HG03025 (cell line): ENCODE measurements at regions not wholly inside any gene's neighbourhood (a gene's known extent, or its start where the extent isn't known, plus 50 kb on each side); places are given as distances from the start of the nearest gene placed in this dataset.

Source experiments
- ATAC-seq: cut with Tn5 transposase; IDR thresholded peaks from one replicate; pipeline ENCODE4 v1.9.1; 2021; ENCODE audit warnings: mild to moderate bottlenecking, moderate library complexity; ENCODE audit not compliant: unreplicated experiment, low FRiP score

- no peak for ATAC-seq
These were observed 704.0 kb downstream of the BRD1 start for GRCh38 chr22:49123621-49124192.

GRCh38 chr22:49119551-49119952 is 708.1 kb downstream of the BRD1 start:
- ATAC-seq: no peak

DNA sequence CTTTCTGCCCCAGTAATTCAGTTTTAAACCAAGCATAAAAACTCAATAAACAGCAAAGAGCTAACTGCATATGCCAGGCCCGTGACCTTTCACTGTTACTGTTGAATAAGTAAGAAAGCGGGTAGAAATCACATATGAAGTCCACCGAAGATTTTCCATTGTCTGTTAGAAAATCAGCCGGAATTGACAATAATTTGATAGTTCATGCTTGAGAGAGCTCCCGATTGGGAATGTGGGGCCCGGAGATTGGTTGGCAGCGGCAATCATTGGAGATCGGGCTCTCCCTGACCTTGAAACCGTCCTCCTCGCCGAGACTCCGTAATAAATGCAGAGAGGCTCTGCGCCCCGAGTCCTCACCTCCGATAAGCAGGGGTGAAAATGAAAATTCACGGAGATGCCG is 709.6 kb downstream of the BRD1 start:
- ATAC-seq: no peak

GRCh38 chr22:49117486-49117885 is 710.2 kb downstream of the BRD1 start:
- ATAC-seq: no peak

DNA sequence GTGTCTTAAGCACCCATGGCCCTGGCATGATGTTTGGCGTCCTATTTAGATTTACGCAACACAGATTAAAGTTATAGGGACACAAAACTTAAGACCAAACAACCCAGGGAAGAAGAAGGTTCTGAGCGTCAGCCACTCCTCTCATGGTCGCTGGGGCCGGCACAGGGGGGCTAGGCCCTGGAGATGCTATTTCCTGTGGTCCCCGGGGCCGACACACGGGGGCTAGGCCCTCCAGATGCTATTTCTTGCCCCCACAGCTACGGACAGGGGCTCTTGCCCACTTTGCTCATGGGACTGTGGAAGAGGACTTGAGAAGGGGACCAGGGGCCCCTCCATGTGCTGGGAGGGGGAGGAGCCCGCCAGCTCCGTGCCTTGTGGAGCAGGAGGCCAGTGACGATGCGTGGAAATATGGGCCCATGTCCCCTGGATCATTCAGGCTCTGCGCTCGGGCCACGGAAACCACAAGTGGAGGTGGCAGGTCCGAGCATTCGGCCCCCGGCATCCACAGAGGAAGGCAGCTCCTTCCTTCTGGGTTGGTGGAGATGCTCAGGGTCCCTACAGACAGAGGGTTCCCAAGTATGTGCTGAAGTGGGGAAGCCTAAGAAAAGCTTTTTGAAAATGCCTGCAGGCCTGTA is 711.1 kb downstream of the BRD1 start:
- no peak for ATAC-seq

GRCh38 chr22:49116021-49116420 is 711.7 kb downstream of the BRD1 start:
- no peak for ATAC-seq

DNA sequence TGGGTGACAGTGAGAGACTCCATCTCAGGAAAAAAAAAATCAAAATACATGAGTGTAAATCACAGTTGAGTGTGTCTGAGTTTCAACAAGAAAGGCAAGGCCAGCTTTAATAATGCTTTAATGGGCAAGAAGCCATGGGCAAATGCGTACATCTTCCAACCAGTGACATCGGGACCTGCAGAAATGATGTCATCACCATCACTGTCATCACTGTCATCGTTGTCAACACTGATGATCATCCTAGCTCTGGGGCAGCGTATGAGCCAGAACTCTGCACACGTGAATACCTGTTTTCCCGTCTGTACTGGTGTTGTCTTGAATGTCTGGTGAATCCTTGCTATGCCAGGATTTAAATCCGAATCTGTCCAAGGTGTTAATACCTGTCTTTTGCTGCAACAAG is 712.5 kb downstream of the BRD1 start:
- ATAC-seq: no peak

DNA sequence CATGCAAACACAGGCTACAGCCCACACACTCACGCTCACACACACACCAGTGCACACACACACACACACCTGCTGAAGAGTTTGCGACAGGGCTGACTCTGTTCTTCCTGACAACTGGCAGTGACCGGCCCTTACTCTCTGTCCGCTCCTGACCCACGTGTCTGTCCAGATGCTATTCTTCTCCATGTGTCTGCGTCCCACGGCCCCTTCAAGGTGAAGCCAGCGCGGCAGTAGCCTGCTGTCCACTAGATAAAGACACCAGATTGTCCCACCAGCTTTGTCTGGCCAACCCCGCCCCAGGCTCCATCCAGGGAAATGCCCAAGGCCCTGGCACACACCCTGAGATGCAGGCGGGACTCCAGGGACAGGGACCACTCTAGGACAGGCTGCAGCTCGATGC is 713.9 kb downstream of the BRD1 start:
- no peak for ATAC-seq

GRCh38 chr22:49112661-49113626 is 714.7 kb downstream of the BRD1 start:
- ATAC-seq: no peak

DNA sequence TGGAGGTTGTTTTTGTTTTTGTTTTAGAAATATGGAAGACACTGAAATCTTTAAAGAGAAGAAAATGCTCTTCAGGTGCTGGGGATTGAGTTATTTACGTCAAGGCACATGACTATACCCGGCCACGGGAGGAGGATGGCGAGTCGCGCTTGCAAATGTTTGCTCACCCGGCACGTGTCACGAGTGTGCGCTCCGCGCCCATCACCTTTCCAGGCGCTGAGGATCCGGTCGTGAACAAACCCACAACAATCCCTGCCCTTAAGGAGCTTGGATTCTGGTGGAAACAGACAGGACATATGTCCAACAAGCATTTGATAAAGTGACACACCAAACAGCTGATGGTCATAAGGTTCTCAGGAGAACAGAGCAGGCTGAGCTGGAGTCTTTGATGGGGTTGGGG is 715.5 kb downstream of the BRD1 start:
- no peak for ATAC-seq

GRCh38 chr22:49111085-49111484 is 716.6 kb downstream of the BRD1 start:
- no peak for ATAC-seq

- ATAC-seq: no peak
These were observed 718.9 kb downstream of the BRD1 start for GRCh38 chr22:49108636-49109315.

DNA sequence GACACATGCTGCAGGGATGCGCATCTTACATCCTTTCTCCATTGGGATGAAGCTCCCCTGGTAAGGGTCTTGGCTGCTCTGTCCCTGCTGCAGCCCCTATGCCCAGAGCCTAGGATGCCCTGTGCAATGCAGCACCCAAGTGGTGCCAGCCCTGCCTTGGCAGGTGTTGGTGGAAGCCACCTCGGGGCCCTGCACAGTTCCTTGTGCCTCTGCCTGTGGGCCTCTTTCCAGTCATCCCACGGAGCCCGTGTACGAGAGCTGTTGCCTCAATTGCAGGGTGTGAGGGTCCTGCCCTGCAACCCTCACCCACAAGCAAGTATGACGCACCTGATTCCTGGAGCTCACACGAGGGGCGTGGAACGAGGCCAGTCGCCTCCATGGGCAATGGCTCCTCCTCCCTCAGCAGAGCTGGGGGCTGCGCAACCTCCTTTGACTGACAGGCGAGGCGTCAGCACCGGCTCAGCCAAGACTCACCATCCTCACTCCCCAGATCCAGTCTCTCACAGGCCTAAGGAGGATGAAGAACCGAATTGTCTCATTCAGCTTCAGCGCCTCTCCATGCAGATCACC is 719.6 kb downstream of the BRD1 start:
- ATAC-seq: no peak

DNA sequence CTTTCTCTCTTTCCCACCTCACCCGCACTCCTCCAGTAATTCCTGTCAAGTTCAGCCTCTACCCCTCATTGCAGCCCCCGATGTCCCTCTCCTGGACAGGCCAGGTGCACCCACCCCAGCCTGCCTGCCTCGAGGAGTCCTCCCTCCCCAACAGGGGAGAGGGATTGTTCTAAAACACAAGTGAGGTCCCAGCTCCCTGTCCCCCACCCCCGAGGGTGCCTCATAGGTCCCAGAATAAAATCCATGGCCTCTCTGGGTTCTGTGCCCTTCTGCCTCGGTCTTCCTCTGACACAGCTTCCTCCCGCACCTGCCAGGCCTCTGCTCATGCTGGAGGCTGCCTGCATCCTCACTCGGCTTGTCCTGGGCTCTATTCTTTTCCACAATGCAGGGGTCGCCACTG is 720.1 kb downstream of the BRD1 start:
- no peak for ATAC-seq

DNA sequence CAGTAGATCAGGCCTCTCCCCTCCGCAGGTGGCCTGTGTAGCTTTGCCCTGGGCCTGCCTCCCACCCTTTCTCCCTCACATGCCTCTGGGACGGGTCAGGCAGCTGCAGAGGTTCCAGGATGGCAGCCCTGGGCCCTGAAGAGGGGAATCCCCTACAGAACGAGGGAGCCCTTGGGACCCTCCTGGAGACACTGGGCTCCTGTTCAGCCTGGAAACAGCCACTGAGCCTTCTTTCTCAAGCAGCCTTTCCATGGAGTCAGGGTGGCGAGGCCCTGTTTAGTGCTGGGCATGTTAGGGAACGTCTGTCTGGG is 720.9 kb downstream of the BRD1 start:
- no peak for ATAC-seq

GRCh38 chr22:49106096-49106841 is 721.4 kb downstream of the BRD1 start:
- no peak for ATAC-seq

GRCh38 chr22:49104434-49104833 is 723.2 kb downstream of the BRD1 start:
- no peak for ATAC-seq

- ATAC-seq: no peak
These were observed 724.2 kb downstream of the BRD1 start for GRCh38 chr22:49103314-49104059.

- no peak for ATAC-seq
These were observed 725.3 kb downstream of the BRD1 start for GRCh38 chr22:49102367-49102766.
